Coronary artery (tissue), 2 donors: ENCODE measurements at regions not wholly inside any gene's neighbourhood (a gene's known extent, or its start where the extent isn't known, plus 50 kb on each side); places are given as distances from the start of the nearest gene placed in this dataset.

Source experiments
- DNase-seq: peaks from one replicate; pipeline ENCODE4 v3.0.0-alpha.2; 2017; ENCODE audit warnings: low spot score
- H3K27ac ChIP-seq, 2 donors: fragments of 200-600 bp; sonication (generic); one replicate each; pipeline ENCODE4 v1.5.1; 2016 to 2019
- H3K4me3 ChIP-seq: fragments of 200-600 bp; sonication (generic); 2 replicates; pipeline ENCODE4 v1.5.1; 2016; ENCODE audit warnings: mild to moderate bottlenecking, moderate library complexity
- TF ChIP-seq, protein P1 (sequence below): fragments of 200-600 bp; sonication (generic); IDR thresholded peaks from one replicate; pipeline ENCODE4 v1.5.1; 2019; ENCODE audit warnings: antibody characterized with exemption

GRCh38 chr13:89916551-89916950 lies 1430.9 kb upstream of the MIR17HG start:
- TF ChIP-seq, protein P1, sequence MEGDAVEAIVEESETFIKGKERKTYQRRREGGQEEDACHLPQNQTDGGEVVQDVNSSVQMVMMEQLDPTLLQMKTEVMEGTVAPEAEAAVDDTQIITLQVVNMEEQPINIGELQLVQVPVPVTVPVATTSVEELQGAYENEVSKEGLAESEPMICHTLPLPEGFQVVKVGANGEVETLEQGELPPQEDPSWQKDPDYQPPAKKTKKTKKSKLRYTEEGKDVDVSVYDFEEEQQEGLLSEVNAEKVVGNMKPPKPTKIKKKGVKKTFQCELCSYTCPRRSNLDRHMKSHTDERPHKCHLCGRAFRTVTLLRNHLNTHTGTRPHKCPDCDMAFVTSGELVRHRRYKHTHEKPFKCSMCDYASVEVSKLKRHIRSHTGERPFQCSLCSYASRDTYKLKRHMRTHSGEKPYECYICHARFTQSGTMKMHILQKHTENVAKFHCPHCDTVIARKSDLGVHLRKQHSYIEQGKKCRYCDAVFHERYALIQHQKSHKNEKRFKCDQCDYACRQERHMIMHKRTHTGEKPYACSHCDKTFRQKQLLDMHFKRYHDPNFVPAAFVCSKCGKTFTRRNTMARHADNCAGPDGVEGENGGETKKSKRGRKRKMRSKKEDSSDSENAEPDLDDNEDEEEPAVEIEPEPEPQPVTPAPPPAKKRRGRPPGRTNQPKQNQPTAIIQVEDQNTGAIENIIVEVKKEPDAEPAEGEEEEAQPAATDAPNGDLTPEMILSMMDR, result no peak
- no peak overlapping the region for H3K4me3 ChIP-seq
- DNase-seq, result no peak
- H3K27ac ChIP-seq, result no peak overlapping the region

DNA sequence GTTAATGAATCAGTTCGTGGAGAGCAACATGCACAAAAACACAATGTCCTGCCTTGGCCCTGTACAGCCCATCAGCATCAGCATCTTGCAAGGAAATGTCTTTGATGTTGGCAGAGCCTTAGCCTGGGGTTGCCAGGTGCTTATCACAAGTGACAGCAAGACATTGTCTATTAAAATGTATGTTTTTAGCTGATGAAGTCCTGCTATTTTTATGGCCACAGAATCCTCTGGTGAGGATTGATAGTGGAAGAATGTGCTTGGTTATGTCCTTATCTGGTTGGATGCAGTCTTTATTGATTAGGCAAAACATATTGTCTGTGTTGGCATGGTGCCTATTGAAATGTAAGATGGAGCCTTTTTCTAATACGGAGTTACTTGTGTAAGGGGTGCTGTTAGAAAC lies 1427.0 kb upstream of the MIR17HG start:
- Histone ChIP-seq H3K4me3 (no peak overlapping the region), H3K27ac (no peak overlapping the region)
- DNase-seq, result no peak
- TF ChIP-seq, protein P1, result no peak

DNA sequence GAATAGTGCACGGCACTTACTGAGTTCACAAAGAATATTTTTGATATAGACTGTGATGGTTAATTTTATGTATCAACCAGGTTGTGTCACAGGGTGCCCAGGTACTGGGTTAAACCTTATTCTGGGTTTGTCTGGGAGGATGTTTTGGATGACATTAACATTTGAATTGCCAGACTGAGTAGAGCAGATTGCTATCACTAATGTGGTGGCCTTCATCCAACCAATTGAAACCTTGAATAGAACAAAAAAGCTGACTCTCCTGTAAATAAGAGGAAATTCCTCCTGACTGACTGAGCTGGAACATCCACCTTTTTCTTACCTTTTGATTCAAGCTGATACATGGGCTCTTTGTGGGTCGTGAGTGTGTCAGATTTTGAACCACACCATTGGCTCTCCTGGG lies 1424.4 kb upstream of the MIR17HG start:
- TF ChIP-seq, protein P1, result no peak
- no peak overlapping the region for H3K4me3 ChIP-seq
- no peak for DNase-seq

DNA sequence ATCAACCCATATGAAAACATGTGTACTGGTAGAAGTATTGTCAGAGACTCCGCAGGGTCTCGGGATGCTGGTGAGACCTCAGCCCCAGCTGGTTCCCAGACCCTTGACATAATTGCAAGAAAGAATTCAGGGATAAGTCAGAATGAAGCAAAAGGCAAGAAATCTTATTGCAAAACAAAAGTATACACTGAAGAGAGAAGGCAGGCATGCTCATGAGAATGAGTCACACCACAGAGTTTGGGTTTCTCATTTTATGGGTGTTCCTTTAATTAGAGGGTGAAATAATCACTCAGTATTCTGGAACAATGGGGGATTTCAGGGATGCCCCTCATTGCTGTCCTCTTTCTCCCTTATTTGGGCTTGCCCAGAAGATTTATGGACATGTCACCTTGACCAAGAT lies 1423.8 kb upstream of the MIR17HG start:
- no peak overlapping the region for H3K4me3 ChIP-seq
- TF ChIP-seq, protein P1, result no peak
- H3K27ac ChIP-seq, result no peak overlapping the region
- DNase-seq, result no peak

More for the DNA sequence above, 1424.4 kb upstream of the MIR17HG start:
- no peak overlapping the region for H3K27ac ChIP-seq

DNA sequence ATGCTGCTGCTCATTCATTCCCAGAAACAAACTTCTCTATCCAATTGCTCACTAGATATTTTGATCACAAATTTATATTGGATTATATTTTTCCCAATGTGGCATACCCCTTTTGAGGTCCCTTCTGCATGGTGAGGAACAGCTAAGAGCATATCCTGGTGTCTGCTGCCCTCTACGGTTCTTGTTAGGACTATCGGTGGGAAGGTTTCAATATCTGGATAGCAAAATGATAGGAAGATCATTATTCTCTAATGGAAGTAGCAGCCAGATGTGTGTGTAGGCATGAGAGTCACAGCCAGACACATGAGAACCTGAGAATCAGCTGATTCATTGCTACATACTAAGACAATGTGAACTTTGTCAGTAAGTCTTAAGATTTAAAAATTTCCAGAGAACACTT lies 1422.4 kb upstream of the MIR17HG start:
- TF ChIP-seq, protein P1, result no peak
- H3K4me3 ChIP-seq, result no peak overlapping the region
- DNase-seq, result no peak
- H3K27ac ChIP-seq, result no peak overlapping the region

GRCh38 chr13:89930861-89931260 lies 1416.6 kb upstream of the MIR17HG start:
- no peak for DNase-seq
- H3K27ac ChIP-seq, result no peak overlapping the region
- TF ChIP-seq, protein P1, result no peak
- no peak overlapping the region for H3K4me3 ChIP-seq

- H3K4me3 ChIP-seq, result no peak overlapping the region
- H3K27ac ChIP-seq, result no peak overlapping the region
- TF ChIP-seq, protein P1, result no peak
- DNase-seq, result no peak
These were observed 1414.6 kb upstream of the MIR17HG start for GRCh38 chr13:89932902-89933301.
